Ramos (cell line): ENCODE measurements at regions not wholly inside any gene's neighbourhood (a gene's known extent, or its start where the extent isn't known, plus 50 kb on each side); places are given as distances from the start of the nearest gene placed in this dataset.

ENCODE experiments used
- in situ Hi-C: fragments of 300-500 bp; cut with MboI; formaldehyde crosslinking; loops from one replicate; pipeline ENCODE4 v1.14.3; 2022; ENCODE audit warnings: low sequenced_read_pairs; ENCODE audit not compliant: unreplicated experiment

DNA sequence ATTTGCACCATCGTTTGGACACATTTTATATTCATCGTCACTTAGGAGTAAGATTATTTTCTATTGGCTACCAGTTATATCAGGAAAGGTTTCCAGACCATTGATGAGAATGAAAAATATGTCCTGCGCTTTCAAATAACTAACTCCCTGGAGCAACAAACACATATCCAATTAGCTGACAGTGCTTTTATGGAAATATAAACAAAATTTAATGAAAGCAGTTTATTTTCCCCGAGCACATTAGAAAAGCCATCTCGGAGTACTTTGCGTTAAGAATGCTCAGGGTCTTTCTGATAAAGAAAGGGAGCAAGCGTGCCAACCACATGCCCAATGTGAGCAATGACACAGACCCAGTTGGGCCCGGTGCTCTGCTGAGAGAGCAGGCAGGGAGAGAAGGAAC is 85.1 kb upstream of the ZPBP start:
- in situ Hi-C loops: no loop called here

DNA sequence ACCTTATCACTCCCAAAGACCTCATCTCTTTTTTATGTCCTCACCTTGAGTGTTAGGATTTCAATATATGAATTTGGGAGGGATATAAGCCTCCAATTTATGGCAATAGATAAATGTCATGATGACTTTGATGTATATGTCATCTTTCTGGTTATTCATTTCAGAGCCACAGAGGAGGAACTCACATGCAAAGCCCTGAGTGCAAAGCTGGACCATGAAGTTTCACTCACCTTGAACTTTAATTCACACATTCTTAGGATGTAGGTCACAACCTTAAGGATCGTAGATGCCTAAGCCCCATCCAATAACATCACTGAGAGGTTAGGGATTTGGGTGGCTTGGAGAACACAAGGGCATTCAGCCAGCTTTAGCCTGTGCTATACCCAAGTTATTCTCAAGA is 81.9 kb upstream of the ZPBP start:
- in situ Hi-C loops: no loop called here

DNA sequence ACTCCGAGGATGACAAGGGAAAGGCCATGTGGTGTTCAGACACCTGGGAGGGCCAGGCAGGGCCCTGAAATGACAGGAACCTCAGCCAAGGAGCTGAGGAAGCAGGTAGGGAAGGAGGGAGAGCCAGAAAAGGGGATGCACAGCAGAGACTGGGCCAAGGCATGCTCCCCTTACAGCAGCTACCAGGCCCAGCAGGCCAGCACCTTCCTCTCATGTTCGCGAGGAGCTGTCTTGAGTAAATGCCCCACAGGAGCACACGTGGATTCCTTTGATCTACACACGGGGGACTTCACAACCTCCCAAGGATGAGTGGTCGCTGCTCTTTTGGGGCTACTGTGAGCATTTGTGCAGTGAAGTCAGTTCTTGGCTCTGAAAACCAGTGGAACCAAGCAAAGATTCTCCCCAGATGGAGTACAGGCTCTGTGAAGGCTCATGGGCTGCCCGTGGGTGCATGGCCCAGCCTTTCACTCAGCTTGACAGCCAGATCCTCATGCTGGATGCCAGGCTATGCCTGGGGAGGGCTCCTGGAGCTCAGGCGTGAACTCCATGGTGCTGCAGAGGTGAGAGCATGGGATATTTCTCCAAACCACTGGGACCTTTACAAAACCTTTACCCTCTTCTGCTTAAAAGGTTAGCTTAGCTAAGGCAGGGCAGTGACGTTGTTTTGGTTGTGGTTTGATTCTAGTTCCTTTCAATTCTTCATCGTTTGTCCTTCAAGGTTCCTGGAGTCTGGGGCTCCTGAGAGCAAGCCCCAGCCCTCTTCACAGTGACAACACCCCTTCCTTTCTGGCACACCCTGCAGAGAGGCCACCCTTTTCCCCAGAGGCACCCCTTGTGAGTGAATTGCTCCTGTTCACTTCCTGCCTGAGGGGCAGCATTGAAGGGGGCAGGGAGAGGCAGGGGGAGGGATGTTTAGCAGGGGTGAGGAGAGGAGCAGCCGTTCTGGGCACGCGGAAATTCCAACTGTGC is 74.2 kb upstream of the ZPBP start:
- in situ Hi-C loops: no loop called here

DNA sequence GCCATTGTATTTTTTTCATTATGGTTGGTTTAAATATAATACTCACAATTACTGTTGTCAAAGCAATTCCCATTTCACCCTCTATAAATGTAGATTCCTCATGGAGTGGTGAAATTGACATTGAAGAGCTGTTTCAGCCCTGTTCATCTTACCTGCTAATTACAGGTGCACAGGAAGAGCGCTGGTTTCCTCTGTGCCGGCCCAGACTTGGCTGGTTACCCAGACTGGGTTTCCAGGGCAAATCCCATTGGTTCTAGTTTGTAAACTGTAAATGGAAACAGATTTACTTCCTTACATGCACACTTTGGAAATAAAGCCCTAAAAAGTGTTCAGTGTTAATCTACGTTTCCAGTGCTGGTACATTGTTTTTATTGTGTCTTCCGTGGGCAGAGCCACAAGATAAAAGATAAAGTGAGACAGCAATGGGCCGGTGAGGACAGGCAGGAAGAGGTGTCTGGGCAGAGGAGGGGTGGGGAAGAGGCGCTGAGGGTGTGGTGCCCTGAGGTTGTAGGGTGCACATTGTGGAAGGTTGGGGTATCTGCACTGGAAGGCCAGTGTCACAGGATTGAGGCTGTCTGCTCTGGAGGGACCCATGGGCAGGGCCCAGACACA is 71.6 kb upstream of the ZPBP start:
- in situ Hi-C loops: no loop called here

DNA sequence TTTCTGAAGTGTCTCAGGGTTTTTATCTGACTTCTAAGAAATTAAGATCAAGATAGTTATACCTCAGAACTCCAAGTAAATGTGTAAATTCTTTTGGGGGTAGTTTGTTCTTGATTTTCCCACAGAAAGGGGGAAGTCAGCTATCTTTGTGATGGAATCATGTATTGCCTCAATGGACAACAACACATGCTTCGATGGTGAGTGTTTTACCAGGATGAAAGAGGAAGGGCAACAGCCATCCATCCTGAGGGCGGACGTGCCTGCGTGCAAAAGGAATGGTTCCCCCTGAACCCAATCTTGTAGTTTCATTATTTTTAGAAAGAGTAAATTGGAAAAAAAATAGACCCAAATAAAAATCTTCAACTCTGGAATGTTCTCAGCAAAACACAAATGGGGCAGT is 67.2 kb upstream of the ZPBP start:
- in situ Hi-C loops: no loop called here

DNA sequence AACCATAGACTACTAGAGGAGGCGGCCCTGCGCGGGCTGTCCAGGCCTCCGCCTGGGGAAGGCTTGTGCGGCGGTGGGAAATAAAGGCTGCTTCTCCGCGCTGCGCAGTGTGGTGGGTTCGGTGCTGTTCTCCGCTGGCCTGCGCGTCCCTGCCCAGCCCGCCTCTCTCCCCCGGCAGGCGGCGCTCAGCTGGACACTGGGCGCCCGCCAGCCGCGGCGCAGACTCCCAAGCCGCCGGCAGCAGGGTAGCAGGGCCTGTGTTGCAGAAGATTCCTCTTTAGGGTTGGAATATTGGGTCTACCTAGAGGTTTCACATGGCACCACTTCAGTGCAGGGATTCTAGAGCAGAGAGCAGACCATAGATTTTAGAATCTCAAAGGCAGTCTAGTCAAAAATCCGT is 66.1 kb upstream of the ZPBP start:
- in situ Hi-C loops: no loop called here

DNA sequence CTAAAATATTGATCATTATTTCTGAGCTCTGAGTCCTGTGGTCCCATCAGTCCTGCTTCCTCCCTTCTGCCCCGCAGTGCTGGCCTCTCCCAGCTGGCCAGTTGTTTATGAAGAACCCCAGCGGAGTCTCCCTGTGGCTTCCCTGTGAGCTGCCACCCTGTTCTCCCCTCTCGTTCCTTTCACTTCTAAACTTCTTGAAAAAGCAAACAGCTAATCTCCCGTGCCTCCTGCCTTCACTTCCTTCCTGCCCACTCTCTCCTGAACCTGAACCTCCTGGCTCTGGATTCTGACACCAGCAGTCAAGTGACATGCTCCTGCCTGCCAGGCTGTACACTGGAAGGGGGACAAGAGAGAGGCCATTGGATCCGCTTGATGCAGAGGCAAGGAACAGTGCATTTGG is 63.7 kb upstream of the ZPBP start:
- in situ Hi-C loops: no loop called here

DNA sequence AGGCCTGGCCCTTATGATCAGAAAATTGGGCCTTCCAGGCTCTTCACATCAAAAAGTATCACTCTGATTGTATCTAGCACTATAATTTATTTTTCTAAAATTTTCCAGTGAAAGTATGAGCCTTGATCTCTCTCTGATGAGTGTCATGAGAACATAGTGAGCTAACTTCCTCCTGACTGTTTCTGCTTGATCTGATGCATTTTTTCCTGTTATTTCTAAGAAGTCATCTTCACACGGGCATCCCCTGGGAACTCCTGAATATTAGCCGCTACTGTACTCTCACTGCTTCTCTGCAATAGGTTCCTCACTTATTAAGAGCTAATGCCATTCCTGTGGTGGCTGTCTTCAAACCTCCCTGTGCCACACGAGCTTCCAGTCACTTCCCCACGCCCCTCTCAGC is 63.1 kb upstream of the ZPBP start:
- in situ Hi-C loops: no loop called here

DNA sequence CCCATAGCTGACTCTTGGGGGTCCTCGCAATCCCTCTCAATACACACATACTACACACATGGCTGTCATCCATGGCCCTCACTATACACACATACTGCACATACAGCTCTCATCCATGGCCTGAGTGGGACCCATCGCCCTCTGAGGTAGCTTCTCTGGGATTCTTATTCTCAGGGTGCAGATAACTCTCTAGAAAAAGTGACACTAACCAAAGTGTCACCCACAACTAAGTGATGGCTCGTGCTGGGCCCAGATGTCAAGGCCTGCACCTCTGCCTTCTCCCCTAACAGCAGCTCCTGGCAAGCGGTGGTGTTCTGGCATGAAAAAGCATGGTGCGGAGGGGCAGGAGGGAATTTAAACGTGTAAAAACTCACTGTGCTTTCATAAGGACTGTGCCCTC is 62.7 kb upstream of the ZPBP start:
- in situ Hi-C loops: no loop called here

DNA sequence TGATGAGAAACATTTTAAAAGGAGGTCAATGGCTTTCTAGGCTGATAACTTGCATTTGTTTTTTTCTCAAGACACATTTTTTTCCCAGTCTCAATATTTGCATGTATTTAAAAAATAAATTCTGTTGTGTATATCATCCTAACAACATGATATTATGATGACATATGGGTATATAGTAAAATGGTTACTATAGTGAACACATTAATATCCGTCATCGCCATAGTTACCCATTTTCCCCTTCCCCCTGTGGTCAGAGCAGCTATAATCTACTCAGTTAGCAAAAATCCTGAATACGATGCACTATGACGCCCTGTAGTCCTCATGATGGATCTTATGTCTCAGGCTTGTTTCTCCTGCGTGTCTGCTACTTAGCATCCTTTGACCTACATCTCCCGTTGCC is 60.9 kb upstream of the ZPBP start:
- in situ Hi-C loops: no loop called here

DNA sequence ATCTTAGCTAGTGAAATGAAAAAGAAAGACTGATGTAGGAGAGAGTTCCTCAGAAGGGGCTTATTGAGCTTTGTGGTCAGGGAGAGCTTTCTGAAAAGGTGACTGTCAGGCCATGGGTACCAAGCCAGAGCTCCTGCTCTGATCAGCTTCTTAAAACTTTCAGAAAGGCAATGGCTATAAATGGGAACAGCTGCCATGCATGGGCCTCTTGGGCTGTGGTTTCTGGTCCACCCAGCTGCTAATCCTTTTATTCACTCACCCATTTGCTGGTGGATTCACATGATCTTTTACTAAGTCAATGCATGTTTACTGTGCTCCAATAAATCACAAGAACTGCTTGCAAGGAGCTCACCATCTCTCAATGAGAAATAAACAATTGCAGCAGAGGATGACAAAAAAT is 60.1 kb upstream of the ZPBP start:
- in situ Hi-C loops: no loop called here

DNA sequence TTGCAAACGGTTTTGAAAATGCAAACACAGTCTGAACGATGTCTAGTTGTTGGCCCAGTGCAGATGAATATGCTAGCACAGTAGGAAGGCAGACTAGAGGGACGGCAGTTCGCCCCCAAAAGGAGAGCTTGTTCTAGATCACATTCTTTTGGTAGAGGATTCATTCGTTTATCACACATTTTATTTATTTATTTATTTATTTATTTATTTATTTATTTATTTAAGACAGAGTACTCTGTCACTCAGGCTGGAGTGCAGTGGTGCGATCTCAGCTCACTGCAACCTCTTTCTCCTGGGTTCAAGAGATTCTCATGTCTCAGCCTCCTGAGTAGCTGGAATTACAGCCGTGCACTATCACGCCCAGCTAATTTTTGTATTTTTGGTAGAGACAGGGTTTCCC is 59.4 kb upstream of the ZPBP start:
- in situ Hi-C loops: no loop called here

DNA sequence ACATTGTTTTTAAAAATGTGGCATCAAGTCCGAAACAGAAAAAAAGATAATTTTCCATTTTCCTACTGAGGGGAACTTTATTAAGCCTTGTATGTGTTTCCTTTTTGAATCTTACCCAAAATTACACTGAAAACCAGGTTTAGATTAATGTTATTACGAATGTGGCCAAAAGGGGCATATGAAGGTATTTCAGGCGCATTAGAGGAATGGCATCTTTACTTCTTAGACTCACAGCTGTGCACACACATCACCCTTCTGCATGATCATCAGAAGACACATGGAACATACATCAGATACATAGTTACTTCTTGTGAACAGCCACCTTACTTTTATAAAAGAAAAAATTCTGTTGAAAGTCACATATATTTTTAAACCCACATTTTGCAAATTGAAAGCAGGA is 58.6 kb upstream of the ZPBP start:
- in situ Hi-C loops: no loop called here

DNA sequence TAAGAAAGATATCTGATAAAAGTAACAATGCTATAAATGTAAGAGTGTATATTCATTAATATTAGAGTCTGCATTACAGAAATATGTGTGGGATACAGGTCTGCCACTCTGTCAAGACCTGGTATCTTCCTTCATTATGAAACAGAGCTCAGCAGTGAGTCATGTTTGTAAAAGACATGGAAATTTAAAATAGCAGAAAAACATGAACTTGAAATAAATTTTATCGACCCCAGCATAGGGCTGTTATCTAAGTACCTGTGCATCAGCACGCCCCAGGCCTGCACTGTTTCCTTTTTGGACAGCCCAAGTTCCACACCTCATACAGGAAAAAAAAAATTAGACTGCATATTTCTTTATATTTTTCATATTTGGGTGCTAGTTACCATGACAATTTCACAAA is 58.0 kb upstream of the ZPBP start:
- in situ Hi-C loops: no loop called here

DNA sequence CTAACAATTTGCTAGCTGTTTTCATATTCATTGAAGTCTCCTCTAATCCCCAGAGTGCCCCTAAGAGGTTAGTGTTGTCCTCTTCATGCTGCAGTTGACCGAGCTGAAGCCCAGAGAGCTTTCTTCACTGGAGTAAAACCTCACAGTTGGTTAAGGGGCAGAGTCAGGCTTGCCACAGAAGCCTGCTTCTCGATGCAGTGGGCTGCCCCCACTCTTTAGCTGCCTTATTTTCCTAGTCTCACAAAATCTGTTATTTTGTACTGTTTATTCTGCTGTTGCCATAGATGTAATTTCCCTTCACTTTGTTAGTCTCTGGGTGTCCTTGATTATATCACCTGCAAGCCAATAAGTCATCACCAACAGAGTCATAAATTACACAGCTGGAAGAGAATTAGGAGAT is 56.3 kb upstream of the ZPBP start:
- in situ Hi-C loops: loop anchor here (5.0 to 10.0 kb wide), 2 partner anchors 53 to 155 kb away; partner anchors contain the start of gene IKZF1

DNA sequence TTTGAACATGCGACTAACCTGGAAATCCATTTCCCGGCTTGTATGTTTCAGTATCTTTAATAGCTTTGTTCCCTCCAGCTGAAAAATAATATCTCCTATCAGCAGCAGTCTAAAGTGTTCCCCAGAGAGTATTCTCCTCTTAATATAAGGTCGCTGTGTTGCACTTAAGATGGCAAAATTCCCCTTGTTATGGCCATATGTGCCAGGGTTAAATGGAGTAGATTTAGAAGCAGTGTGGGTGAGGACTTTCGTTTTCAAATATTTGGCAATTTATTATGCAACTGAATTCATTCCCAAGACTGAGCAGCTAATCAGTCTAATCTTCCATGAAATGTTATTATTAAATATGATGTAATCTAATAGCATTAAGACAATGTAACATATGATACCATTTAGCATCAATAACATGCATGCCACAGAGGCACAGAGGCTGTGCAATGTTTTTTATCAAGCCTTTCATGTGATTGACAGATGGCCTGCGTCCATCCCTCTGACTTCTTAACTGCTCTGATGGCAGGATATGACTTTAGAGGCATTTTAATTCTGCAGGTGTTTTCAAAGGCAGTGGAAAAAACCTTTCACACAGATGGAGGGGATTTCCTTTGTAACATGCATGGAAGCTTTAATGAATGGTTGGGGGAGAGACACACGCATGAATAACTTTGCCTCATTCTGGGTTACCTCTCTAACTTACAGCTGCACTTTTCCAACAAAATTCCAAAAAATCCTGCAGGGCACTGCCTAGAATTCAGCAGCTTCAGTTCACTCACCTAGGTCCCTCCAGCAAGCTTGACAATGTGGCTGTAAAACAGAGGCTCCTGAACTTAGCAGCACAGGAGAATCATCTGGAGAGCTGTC is 55.1 kb upstream of the ZPBP start:
- in situ Hi-C loops: loop anchor here (5.0 to 10.0 kb wide), 2 partner anchors 54 to 157 kb away; partner anchors contain the start of gene IKZF1

DNA sequence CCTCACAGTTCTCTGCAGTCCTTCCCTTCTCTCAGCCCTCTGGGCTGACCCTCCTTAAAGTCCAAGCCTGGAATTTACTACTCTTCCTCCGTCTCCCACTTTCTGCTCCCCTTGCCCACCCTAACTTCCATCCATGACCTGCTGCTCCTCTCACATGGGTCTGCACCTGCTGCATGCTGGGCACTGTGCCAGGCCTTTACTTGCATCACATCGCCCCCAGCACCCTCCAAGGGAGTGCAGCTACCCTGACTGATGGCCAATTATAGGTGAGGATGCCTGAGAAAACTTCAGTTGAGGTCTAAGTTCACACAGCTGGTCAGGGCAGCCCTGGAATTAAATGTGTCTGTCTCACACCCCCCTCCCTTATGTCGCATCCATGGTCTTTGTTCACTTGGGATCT is 53.6 kb upstream of the ZPBP start:
- in situ Hi-C loops: loop anchor here (5.0 to 10.0 kb wide), 2 partner anchors 56 to 158 kb away; partner anchors contain the start of gene IKZF1

DNA sequence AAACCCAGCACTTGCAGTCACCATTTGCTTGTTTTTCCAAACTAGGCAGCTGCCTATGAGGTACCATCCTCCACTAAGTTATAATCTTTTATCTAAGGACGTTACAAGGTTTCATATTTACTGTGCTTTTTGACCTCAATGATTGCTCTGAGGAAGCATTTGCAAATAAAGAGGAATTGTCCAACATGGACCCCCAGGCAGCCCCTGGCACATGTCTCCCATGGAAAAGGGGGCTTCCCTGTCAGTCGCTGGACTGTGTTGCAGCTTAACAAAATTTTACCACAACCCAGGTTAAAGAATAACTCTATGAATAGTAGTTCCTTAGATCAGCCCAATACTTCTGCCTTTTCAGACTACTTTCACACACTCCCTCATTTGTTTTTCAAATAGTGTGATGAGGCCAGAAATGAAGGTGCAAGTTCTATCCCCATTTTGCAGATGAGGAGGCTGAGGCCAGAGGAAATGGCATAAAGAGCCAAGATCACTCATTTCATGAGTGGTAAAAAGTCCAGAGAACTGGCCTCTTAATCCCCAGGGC is 52.8 kb upstream of the ZPBP start:
- in situ Hi-C loops: loop anchor here (5.0 to 10.0 kb wide), 2 partner anchors 56 to 159 kb away; partner anchors contain the start of gene IKZF1

DNA sequence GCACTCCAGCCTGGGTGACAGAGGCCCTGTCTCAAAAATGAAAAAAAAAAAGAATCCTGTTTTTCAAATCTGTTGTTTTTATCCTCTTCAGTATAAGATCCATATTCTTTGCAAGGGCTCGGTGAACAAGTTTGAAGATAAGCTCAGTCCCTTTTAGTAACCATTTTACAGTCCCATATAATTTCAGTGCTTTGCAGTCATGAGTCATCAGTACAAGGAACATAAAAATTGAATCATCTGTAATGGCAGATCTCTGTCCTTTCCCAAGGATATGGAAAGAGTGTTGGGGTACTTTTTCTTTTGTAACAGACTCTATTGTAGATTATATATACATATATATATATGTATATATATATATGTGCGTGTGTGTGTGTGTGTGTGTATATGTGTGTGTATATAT is 52.2 kb upstream of the ZPBP start:
- in situ Hi-C loops: loop anchor here (5.0 to 10.0 kb wide), 2 partner anchors 57 to 160 kb away; partner anchors contain the start of gene IKZF1
